T-cell (primary cell): ENCODE measurements at regions not wholly inside any gene's neighbourhood (a gene's known extent, or its start where the extent isn't known, plus 50 kb on each side); places are given as distances from the start of the nearest gene placed in this dataset.

Experiments used
- ATAC-seq, 4 experiments: fragments of 200-7000 bp in 3 of 4; fragments of 150-1000 bp in 1 of 4; cut with Tn5 transposase; replicated peaks in 1 of 4; 1 replicate in 3 of 4; 2 replicates in 1 of 4; pipeline ENCODE4 v1.10.0; 2021; ENCODE audit warnings: moderate library complexity in 3 of 4, mild to moderate bottlenecking in 2 of 4, moderate number of reproducible peaks in 1 of 4
- CTCF ChIA-PET, 2 donors: fragments of 300-600 bp; sonication (Branson Sonifier 250); formaldehyde crosslinking; loops; one replicate each; lab custom pipeline; 2022; ENCODE audit warnings: antibody characterized with exemption in 2 of 2; lab: Charles Lee
- POLR2A ChIA-PET, 2 donors: fragments of 300-600 bp; sonication (Branson Sonifier 250); formaldehyde crosslinking; loops; one replicate each; lab custom pipeline; 2022; ENCODE audit warnings: antibody characterized with exemption in 2 of 2; lab: Charles Lee
- DNase-seq, 35 experiments: peaks; one replicate each; pipeline versions ENCODE4 v3.0.0 to v3.0.0-alpha.2; 2013 to 2023
- H3K27ac ChIP-seq: one replicate; pipeline ENCODE4 v1.5.1; 2013; ENCODE audit warnings: low read length
- H3K27me3 ChIP-seq, 2 experiments: replicated peaks in 1 of 2; 1 replicate in 1 of 2; 2 replicates in 1 of 2; pipeline versions ENCODE4 v1.6.1 to v1.7.0; 2013; ENCODE audit warnings: low read length in 1 of 2, mixed read lengths in 1 of 2; ENCODE audit not compliant: control insufficient read depth in 2 of 2, insufficient read depth in 2 of 2; ENCODE audit errors: extremely low read depth in 1 of 2
- H3K36me3 ChIP-seq, 2 donors: 1 replicate in 1 of 2; 2 replicates in 1 of 2; pipeline versions ENCODE4 v1.6.1 to v1.7.0; 2013; ENCODE audit warnings: low read length in 1 of 2; ENCODE audit not compliant: control insufficient read depth in 2 of 2, insufficient read depth in 1 of 2; ENCODE audit errors: extremely low read depth in 1 of 2
- H3K4me1 ChIP-seq, 2 experiments: 1 replicate in 1 of 2; 2 replicates in 1 of 2; pipeline versions ENCODE4 v1.6.1 to v1.7.0; 2013; ENCODE audit warnings: low read length in 2 of 2, mixed read lengths in 1 of 2; ENCODE audit not compliant: insufficient read depth in 2 of 2, control insufficient read depth in 1 of 2; ENCODE audit errors: extremely low read depth in 1 of 2
- H3K4me3 ChIP-seq, 2 donors: 1 replicate in 1 of 2; 2 replicates in 1 of 2; pipeline versions ENCODE4 v1.5.1 to v1.7.0; 2013; ENCODE audit warnings: mild to moderate bottlenecking in 2 of 2, low read length in 1 of 2, moderate library complexity in 1 of 2; ENCODE audit not compliant: control insufficient read depth in 1 of 2; ENCODE audit errors: extremely low read depth in 1 of 2
- H3K9me3 ChIP-seq: 2 replicates; pipeline ENCODE4 v1.7.0; 2013
- H3K27ac Mint-ChIP-seq, 2 donors: one replicate each; pipeline ENCODE4 v1.8.0; 2020 to 2021; ENCODE audit warnings: mild to moderate bottlenecking in 2 of 2, mixed read lengths in 2 of 2
- H3K27me3 Mint-ChIP-seq, 2 donors: one replicate each; pipeline ENCODE4 v1.8.0; 2021 to 2022; ENCODE audit warnings: mixed read lengths in 2 of 2
- H3K36me3 Mint-ChIP-seq: one replicate; pipeline ENCODE4 v1.8.0; 2021; ENCODE audit warnings: mixed read lengths
- H3K4me1 Mint-ChIP-seq, 3 donors: one replicate each; pipeline ENCODE4 v1.8.0; 2020 to 2022; ENCODE audit warnings: mixed read lengths in 3 of 3, mild to moderate bottlenecking in 1 of 3
- H3K4me3 Mint-ChIP-seq, 3 donors: one replicate each; pipeline ENCODE4 v1.8.0; 2020 to 2022; ENCODE audit warnings: mild to moderate bottlenecking in 3 of 3, mixed read lengths in 3 of 3, moderate library complexity in 3 of 3
- H3K9me3 Mint-ChIP-seq, 3 donors: one replicate each; pipeline ENCODE4 v1.8.0; 2020 to 2022; ENCODE audit warnings: mixed read lengths in 3 of 3
- WGBS: methylation state at CpG from one replicate; pipeline ENCODE4 v1.1.5; 2013; ENCODE audit warnings: missing lambda C conversion rate; ENCODE audit not compliant: insufficient coverage; 5-methylcytosine and 5-hydroxymethylcytosine counted together

DNA sequence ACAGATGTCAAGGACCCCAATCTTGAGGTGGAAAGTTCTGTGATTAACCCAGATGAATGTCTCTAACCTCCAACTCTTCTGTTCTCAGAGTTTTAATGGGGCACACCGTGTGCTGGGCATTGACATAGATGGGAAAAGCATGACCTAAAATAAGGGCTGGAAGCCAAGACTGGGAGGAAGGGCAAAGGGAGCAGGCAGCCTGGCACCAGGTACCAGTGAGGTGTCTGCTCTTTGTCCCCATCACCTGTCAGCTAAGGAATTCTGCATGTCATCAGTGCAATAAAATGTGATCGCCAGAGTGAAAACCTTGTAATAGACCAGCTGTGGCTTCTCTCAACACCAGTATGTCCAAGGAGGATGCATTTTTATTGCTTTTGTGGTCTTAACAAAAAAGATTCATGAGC, 143.5 kb upstream of the TPM1 start:
- DNase-seq, result no peak
- no peak overlapping the region for H3K4me3 ChIP-seq
- no peak for ATAC-seq
- ChIA-PET CTCF (no interaction called here), POLR2A (no interaction called here)
- no peaks in the 10 kb centered on the region for H3K36me3 ChIP-seq
- H3K9me3 ChIP-seq, result no peaks in the 10 kb centered on the region
- no peaks in the 10 kb centered on the region for H3K9me3 Mint-ChIP-seq
- H3K4me1 ChIP-seq, result no peaks in the 10 kb centered on the region
- H3K4me3 Mint-ChIP-seq, result no peak overlapping the region
- H3K27ac ChIP-seq, result no peak overlapping the region
- no CpG with 5 or more reads among the region's 2 CpGs for WGBS
- peaks cover 17 to 21% of the 10 kb centered on the region in 2 donors for H3K27me3 Mint-ChIP-seq
- H3K36me3 Mint-ChIP-seq, result no peaks in the 10 kb centered on the region
- H3K4me1 Mint-ChIP-seq, result no peaks in the 10 kb centered on the region
- H3K27me3 ChIP-seq, result peaks cover 0 to 16% of the 10 kb centered on the region in 2 experiments
- H3K27ac Mint-ChIP-seq, result no peak overlapping the region

GRCh38 chr15:62900071-62900802, 142.3 kb upstream of the TPM1 start:
- Mint-ChIP-seq H3K9me3 (no peaks in the 10 kb centered on the region), H3K27me3 (peaks cover 14 to 21% of the 10 kb centered on the region in 2 donors), H3K4me3 (no peak overlapping the region), H3K27ac (no peak overlapping the region), H3K4me1 (no peaks in the 10 kb centered on the region), H3K36me3 (no peaks in the 10 kb centered on the region)
- 83% methylated on average over 1 of the region's 11 CpGs for WGBS
- no peaks in the 10 kb centered on the region for H3K36me3 ChIP-seq
- H3K27me3 ChIP-seq, result peaks cover 0 to 21% of the 10 kb centered on the region in 2 experiments
- POLR2A ChIA-PET, result no interaction called here
- no peak overlapping the region for H3K27ac ChIP-seq
- no peak for DNase-seq
- H3K4me3 ChIP-seq, result no peak overlapping the region
- H3K4me1 ChIP-seq, result no peaks in the 10 kb centered on the region
- CTCF ChIA-PET, result no interaction called here
- H3K9me3 ChIP-seq, result no peaks in the 10 kb centered on the region
- ATAC-seq, result no peak

DNA sequence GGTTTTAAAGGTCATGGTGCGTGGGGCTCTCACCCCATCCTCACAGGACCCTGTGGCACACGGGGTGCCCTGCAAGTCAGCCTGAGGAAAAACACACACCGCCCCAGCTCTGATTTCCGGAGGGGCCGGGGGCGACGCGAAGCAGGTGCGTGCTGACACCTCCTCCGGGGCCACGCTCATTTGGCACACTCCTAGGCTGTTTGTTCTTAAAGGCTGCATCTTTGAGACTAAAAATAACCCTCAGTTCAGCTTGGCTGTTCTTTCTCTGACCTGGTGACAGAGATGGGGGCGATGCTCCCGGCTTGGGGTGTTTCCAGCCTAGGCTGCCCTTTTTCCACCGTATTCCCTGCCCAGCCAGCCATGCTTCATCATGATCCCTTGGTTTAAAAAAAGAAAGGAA, 141.5 kb upstream of the TPM1 start:
- H3K4me3 ChIP-seq, result no peak overlapping the region
- WGBS, result 83% methylated on average over 11 of the region's 14 CpGs
- POLR2A ChIA-PET, result no interaction called here
- no peaks in the 10 kb centered on the region for H3K36me3 Mint-ChIP-seq
- no peaks in the 10 kb centered on the region for H3K36me3 ChIP-seq
- no peak overlapping the region for H3K4me3 Mint-ChIP-seq
- H3K27me3 Mint-ChIP-seq, result peaks cover 9 to 16% of the 10 kb centered on the region in 2 donors
- H3K9me3 Mint-ChIP-seq, result no peaks in the 10 kb centered on the region
- H3K4me1 Mint-ChIP-seq, result no peaks in the 10 kb centered on the region
- DNase-seq (no peak), ATAC-seq (no peak)
- H3K27ac Mint-ChIP-seq, result no peak overlapping the region
- peaks cover 0 to 21% of the 10 kb centered on the region in 2 experiments for H3K27me3 ChIP-seq
- CTCF ChIA-PET, result no interaction called here
- no peak overlapping the region for H3K27ac ChIP-seq
- H3K9me3 ChIP-seq, result no peaks in the 10 kb centered on the region
- H3K4me1 ChIP-seq, result no peaks in the 10 kb centered on the region

GRCh38 chr15:62901909-62902546, 140.5 kb upstream of the TPM1 start:
- 71% methylated on average over 4 of the region's 9 CpGs for WGBS
- Mint-ChIP-seq H3K27ac (no peak overlapping the region), H3K27me3 (peaks cover 7 to 15% of the 10 kb centered on the region in 2 donors), H3K4me1 (no peaks in the 10 kb centered on the region), H3K4me3 (no peak overlapping the region), H3K36me3 (no peaks in the 10 kb centered on the region), H3K9me3 (no peaks in the 10 kb centered on the region)
- H3K4me1 ChIP-seq, result no peaks in the 10 kb centered on the region
- no peak for DNase-seq
- no peak overlapping the region for H3K4me3 ChIP-seq
- H3K27me3 ChIP-seq, result peaks cover 0 to 16% of the 10 kb centered on the region in 2 experiments
- no peaks in the 10 kb centered on the region for H3K36me3 ChIP-seq
- no peak for ATAC-seq
- CTCF ChIA-PET, result no interaction called here
- H3K9me3 ChIP-seq, result no peaks in the 10 kb centered on the region
- H3K27ac ChIP-seq, result no peak overlapping the region
- POLR2A ChIA-PET, result no interaction called here

DNA sequence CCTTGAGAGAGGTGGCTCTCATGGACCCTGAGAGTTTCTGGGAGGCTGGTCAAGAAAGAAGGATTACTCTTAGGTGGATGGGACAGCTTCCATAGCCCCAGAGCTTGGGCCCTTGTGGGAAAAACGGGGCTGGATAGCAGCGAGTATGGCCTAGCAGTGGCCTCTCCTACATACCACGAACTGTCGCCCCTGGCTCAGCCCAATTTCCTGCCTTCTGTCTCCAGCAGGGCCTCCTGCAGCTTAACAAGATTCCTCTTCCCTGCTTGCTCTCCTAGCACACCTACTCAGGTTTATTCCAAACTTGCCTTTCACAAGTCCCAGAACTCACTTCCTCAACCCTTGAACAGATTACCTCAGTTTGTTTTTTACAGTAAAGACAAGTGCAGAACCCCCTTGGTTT, 139.7 kb upstream of the TPM1 start:
- H3K27me3 ChIP-seq, result peaks cover 0 to 8% of the 10 kb centered on the region in 2 experiments
- H3K4me1 Mint-ChIP-seq, result no peaks in the 10 kb centered on the region
- H3K36me3 Mint-ChIP-seq, result no peaks in the 10 kb centered on the region
- ChIA-PET CTCF (no interaction called here), POLR2A (no interaction called here)
- H3K4me3 ChIP-seq, result no peak overlapping the region
- H3K4me3 Mint-ChIP-seq, result no peak overlapping the region
- H3K27me3 Mint-ChIP-seq, result peaks cover 7 to 11% of the 10 kb centered on the region in 2 donors
- no peak overlapping the region for H3K27ac Mint-ChIP-seq
- H3K36me3 ChIP-seq, result no peaks in the 10 kb centered on the region
- H3K4me1 ChIP-seq, result no peaks in the 10 kb centered on the region
- 71% methylated on average over 4 of the region's 4 CpGs for WGBS
- no peaks in the 10 kb centered on the region for H3K9me3 Mint-ChIP-seq
- no peak overlapping the region for H3K27ac ChIP-seq
- DNase-seq (no peak), ATAC-seq (no peak)
- H3K9me3 ChIP-seq, result no peaks in the 10 kb centered on the region

DNA sequence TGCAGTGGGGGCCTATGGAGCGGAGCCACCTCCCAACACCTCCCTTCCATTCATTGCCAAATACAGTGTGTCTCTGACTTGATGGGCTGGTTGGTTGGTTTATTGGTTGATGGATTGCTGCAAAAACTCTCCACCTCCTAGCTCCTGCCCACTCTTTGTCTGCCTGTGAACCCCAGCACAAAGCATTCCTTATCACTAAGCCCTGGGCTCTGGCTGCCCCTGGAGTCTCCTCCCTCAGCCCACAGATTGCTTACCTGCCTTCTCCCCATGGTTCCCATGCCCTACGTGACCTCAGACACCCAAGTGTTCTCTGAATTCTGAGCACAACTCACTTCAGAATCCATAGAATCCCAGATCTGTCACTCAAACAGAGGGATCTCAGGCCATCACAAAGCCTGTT, 139.1 kb upstream of the TPM1 start:
- Histone ChIP-seq H3K4me3 (no peak overlapping the region), H3K4me1 (no peaks in the 10 kb centered on the region), H3K27ac (no peak overlapping the region), H3K27me3 (peaks cover 0 to 6% of the 10 kb centered on the region in 2 experiments), H3K9me3 (no peaks in the 10 kb centered on the region), H3K36me3 (no peaks in the 10 kb centered on the region)
- no peak for ATAC-seq
- Mint-ChIP-seq H3K27me3 (peaks cover 4 to 6% of the 10 kb centered on the region in 2 donors), H3K9me3 (no peaks in the 10 kb centered on the region), H3K4me3 (no peak overlapping the region), H3K4me1 (no peaks in the 10 kb centered on the region), H3K27ac (no peak overlapping the region), H3K36me3 (no peaks in the 10 kb centered on the region)
- DNase-seq, result no peak
- ChIA-PET CTCF (no interaction called here), POLR2A (no interaction called here)
- WGBS, result no CpG with 5 or more reads among the region's 2 CpGs
